GM12873 (cell line): ENCODE measurements at regions not wholly inside any gene's neighbourhood (a gene's known extent, or its start where the extent isn't known, plus 50 kb on each side); places are given as distances from the start of the nearest gene placed in this dataset.

ENCODE experiments used
- TF ChIP-seq, protein P1 (sequence below): IDR thresholded peaks from 2 replicates; pipeline ENCODE4 v1.5.1; 2012; ENCODE audit warnings: low read depth, mild to moderate bottlenecking, moderate library complexity, low read length, control low read depth; ENCODE audit not compliant: insufficient read depth; ENCODE audit errors: missing control alignments

DNA sequence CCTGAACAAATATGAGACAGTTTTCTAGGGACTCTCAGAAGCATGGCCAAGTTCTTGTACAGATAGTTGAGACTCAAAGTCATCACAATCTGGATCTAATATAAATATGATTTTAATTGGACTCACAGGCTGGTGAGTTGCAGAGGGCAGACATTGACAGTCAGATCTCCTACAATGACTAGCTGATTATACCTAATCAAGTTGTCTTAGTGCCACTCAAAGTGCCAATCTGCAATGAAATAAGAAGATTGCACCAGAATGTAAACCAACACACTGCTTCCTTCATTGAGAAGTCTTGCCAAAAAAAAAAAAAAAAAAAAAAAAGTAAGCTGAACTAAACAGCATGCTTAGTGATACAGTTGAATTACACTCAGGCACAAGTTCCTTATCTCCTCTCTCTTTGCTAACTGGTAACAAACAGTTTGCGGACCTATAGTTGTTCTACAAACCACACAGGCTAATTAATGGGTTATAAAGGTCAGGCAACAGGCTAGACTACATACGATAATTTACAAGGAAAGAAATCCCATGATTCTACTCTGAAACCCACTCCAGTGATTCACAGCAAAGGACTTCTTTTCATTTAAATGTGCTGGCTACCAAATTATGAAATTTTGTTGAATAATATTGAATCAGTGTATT lies 107.3 kb upstream of the NIPBL start:
- TF ChIP-seq, protein P1, sequence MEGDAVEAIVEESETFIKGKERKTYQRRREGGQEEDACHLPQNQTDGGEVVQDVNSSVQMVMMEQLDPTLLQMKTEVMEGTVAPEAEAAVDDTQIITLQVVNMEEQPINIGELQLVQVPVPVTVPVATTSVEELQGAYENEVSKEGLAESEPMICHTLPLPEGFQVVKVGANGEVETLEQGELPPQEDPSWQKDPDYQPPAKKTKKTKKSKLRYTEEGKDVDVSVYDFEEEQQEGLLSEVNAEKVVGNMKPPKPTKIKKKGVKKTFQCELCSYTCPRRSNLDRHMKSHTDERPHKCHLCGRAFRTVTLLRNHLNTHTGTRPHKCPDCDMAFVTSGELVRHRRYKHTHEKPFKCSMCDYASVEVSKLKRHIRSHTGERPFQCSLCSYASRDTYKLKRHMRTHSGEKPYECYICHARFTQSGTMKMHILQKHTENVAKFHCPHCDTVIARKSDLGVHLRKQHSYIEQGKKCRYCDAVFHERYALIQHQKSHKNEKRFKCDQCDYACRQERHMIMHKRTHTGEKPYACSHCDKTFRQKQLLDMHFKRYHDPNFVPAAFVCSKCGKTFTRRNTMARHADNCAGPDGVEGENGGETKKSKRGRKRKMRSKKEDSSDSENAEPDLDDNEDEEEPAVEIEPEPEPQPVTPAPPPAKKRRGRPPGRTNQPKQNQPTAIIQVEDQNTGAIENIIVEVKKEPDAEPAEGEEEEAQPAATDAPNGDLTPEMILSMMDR = no peak

DNA sequence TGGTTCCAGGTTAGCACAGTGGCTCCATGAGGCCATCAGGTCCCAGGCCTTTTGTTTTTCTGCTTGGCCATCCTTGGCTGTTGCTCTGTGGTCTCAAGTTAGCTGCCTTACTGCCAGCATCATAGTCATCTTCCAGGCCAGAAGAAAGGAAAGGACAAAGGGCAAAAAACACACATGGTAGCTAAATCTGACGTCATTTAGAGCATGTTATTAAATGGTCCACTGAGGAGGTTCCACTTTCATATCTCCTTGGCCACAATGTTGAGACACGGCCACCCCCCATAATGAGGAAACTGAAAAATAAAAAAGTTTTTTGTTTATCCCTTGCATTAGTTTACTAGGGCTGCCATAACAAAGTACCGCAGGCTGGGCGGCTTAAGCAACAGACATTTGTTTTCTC lies 106.4 kb upstream of the NIPBL start:
- TF ChIP-seq, protein P1 = no peak

DNA sequence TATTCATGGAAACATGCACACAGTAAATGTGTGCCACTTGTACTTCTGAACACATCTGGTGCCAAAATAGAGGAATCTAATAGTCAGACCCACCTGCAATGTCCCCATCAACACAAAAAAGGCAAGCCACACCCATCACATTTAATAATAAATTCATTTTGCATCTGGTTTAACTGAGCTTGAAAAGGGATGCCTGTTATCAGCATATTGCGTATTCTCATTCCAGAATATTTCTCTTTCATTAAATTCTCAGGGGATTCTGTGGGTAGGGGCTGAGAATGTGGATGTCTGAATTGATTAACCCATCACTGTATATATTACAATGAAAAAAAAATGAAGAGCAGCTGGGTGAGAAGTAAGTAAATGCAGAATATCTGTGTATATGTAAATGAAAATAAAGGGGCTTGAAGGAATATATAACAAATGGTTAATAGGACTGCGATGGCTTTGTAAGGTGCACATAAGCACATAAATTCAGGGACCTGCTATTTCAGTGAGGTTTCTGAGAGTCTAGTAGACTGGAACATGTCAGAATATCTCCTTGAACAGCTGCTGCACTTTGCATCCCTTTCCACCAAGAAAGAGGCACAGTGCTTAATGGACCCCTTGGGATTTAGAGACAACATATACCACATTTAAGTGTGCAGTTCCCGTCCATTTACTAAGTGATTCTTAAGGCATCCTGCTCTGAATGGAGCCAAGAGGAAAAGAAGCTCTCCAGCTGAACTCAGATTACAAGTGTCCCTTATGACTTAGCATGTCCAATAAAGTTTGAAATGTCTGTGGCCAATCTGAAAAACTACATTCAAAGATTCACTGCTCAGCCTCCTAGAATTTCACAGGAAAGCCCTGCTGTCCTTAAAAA lies 104.1 kb upstream of the NIPBL start:
- TF ChIP-seq, protein P1 = no peak

DNA sequence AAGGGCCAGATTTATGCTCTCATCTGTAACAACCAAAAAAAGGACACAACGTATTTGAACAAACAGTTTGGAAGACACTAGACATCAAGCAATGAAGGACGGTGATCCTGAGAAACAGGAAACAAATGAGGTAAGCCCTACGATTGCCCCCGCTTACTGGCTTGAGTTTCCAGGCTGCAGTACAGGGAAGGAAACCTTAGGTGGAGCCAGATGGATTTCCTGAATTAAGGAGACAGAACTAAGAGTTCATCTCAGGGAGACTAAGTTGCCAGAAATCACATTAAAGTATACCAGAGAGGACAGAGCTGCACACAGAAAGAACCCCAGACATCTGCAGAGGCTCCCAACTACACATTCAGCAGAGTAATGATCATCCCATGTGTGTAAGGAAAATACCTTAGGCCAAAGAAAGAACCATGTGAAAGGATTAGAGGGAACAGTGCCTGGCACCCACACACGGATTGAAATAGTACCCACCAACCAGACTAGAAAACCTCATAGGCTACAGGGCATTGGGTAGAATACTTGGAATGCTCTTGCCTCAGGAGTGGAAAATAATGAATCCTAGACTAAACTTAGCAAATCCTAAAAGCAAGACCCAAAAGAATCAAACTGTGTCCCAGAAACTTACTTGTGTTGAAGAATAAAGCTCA lies 99.3 kb upstream of the NIPBL start:
- TF ChIP-seq, protein P1 = peak; percentile 28

DNA sequence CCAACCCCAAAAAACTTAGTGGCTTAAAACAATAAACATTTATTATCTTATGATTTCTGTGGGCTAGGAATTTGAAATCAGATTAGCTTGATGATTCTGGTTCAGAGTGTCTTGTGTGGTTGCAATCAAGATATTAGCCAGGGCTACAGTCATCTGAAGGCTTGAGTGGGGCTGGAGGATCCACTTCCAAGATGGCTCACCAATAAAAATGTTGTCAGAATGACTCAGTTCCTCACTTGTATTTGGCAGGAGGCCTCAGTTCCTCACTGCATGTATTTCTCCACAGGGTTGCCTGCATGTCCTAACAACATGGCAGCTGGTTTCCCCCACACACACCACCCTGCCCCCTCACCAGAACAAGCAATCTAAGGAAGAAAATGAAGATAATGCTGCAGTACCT lies 98.2 kb upstream of the NIPBL start:
- TF ChIP-seq, protein P1 = no peak

DNA sequence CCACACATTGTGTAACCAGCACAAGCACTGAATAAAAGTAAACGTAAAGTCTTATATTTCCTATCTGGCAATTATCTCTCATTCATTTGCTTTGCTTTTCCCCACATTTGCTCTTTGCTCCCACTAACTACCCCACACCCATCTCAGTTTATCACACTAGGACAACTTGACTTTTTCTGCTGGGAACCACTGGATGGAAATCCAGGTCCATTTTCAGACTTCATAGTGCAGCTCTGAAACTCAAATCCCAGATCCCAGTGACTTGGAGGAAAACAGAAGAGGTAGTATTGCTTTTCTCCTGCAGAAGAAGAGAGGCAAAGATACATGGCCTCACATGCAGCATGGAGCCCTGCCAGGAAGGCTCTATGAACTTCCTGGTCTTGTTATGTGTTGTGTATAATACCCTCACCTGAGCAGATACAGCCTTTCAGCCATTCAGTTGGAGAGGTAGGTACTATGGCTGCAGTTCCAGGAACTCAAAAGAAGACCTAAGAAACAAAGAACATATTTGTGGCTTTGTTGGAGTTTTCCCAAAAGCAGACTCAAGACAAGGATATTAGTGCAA lies 90.0 kb upstream of the NIPBL start:
- TF ChIP-seq, protein P1 = no peak
